ENCODE measurements at regions not wholly inside any gene's neighbourhood (a gene's known extent, or its start where the extent isn't known, plus 50 kb on each side); places are given as distances from the start of the nearest gene placed in this dataset.
"Not testable (repeated sequence)": the region's sequence is repeated elsewhere in the genome, so short reads cannot be mapped to it uniquely, and the experiment has no call there.

DNA sequence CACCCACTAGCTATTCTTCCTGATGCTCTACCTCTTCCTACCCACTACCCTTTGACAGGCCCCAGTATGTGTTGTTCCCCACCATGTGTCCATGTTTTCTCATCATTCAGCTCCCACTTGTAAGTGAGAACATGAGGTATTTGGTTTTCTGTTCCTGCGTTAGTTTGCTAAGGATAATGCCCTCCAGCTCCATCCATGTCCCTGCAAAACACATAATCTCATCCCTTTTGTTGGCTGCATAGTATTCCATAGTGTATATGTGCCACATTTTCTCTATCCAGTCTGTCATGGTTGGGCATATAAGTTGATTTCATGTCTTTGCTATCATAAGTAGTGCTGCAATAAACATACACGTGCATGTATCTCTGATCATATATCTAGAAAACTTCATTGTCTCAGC, 218.3 kb upstream of the STXBP5 start:
- in situ Hi-C loops (cut with HindIII; ENCODE audit: low sequenced_read_pairs): no loop called here
- TF ChIP-seq CTCF (IDR thresholded peaks at IDR 0.05; ENCODE audit: low read depth, low read length, missing control alignments): no peak
- H3K4me3 ChIP-seq (ENCODE audit: low read depth, low read length): no peak overlapping the region
- DNase-seq (ENCODE audit: low read depth): no peak

DNA sequence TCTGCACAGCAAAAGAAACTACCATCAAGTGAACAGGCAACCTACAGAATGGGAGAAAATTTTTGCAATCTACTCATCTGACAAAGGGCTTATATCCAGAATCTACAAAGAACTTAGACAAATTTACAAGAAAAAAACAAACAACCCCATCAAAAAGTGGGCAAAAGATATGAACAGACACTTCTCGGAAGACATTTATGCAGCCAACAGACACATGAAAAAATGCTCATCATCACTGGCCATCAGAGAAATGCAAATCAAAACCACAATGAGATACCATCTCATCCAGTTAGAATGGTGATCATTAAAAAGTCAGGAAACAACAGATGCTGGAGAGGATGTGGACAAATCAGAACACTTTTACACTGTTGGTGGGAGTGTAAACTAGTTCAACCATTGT, 216.3 kb upstream of the STXBP5 start:
- DNase-seq (ENCODE audit: low read depth); H3K4me3 ChIP-seq (ENCODE audit: low read depth, low read length); in situ Hi-C loops (cut with HindIII; ENCODE audit: low sequenced_read_pairs): not testable (repeated sequence)

- DNase-seq (ENCODE audit: low read depth): no peak
- H3K4me3 ChIP-seq (ENCODE audit: low read depth, low read length): no peak overlapping the region
- in situ Hi-C loops (cut with HindIII; ENCODE audit: low sequenced_read_pairs): no loop called here
- no peak for TF ChIP-seq CTCF (IDR thresholded peaks at IDR 0.05; ENCODE audit: low read depth, low read length, missing control alignments)
Measured at GRCh38 chr6:146989860-146990259, 214.4 kb upstream of the STXBP5 start.

- peak; percentile 13 for DNase-seq (ENCODE audit: low read depth)
- H3K4me3 ChIP-seq (ENCODE audit: low read depth, low read length): no peak overlapping the region
- in situ Hi-C loops (cut with HindIII; ENCODE audit: low sequenced_read_pairs): no loop called here
- TF ChIP-seq CTCF (IDR thresholded peaks at IDR 0.05; ENCODE audit: low read depth, low read length, missing control alignments): no peak
Measured at GRCh38 chr6:146990284-146990683, 213.9 kb upstream of the STXBP5 start.

DNA sequence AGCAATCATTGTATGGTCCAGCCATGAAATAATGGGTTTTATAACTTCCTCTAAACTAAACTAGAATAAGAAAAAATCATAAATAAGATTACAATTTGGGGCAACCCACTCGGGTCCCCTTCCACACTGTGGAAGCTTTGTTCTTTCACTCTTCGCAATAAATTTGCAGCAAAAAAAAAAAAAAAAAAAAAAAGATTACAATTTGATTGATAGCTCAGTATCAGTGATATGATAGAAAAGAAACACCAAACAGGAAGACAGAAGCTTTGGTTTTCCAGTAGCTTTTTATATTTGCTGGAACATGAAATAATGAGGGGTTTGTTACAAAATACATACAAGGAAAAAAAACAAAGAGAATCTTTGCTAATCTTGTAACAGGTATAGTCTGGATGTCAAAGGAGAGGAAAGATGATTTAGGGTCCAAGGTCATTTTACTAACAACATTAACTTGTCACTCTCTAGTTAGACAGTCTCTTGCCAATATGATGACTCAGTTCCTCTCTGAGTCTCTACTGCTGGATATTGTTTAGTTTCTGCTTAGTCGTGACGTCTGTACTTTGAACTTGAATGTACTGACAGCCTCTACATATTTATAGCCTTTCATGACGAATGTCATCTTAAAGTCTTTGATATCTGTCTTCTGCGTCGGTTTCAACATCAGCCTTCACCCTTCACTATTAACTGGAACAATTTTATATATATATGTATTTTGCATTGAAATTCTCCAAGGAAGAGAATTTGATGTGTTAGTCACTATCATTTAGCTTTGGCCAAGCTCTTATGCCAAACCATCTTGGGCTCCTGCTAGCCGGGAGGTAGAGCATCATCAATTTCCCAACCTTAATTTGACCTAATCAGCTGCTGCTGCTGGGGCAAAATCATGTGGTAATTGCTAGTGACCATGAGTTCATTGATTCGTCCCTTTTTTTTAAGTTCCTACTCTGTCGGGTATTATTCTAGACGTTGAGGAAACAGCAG, 213.1 kb upstream of the STXBP5 start:
- TF ChIP-seq CTCF (IDR thresholded peaks at IDR 0.05; ENCODE audit: low read depth, low read length, missing control alignments): no peak
- H3K4me3 ChIP-seq (ENCODE audit: low read depth, low read length): no peak overlapping the region
- DNase-seq (ENCODE audit: low read depth): no peak
- in situ Hi-C loops (cut with HindIII; ENCODE audit: low sequenced_read_pairs): no loop called here

DNA sequence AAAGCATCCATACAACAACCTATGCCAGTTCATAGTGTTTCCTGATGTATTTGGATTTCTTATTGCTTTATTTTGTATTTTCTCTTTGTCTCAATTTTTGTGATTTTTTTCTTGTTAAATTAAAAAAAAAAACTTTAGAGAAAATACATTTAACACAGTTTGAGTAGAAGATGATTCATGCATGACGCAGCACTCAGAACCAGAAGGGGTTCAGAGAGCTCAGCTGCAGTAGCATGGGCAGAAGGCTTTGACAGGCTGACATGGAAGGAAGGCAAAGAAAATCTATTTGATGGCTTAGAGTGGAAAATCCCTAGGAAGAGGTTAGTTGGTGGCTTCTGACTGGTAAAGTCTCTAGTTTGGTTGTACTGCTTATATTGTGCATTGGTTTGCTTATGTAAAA, 207.2 kb upstream of the STXBP5 start:
- in situ Hi-C loops (cut with HindIII; ENCODE audit: low sequenced_read_pairs): no loop called here
- H3K4me3 ChIP-seq (ENCODE audit: low read depth, low read length): no peak overlapping the region
- TF ChIP-seq CTCF (IDR thresholded peaks at IDR 0.05; ENCODE audit: low read depth, low read length, missing control alignments): no peak
- peak; percentile 11 for DNase-seq (ENCODE audit: low read depth)

- in situ Hi-C loops (cut with HindIII; ENCODE audit: low sequenced_read_pairs): no loop called here
- no peak for TF ChIP-seq CTCF (IDR thresholded peaks at IDR 0.05; ENCODE audit: low read depth, low read length, missing control alignments)
Measured at GRCh38 chr6:146999766-147000165, 204.5 kb upstream of the STXBP5 start.

More at GRCh38 chr6:146999766-147000165, 204.5 kb upstream of the STXBP5 start:
- H3K4me3 ChIP-seq (ENCODE audit: low read depth, low read length): no peak overlapping the region
- no peak for DNase-seq (ENCODE audit: low read depth)

Data from astrocyte of the cerebellum (primary cell).